Keratinocyte (primary cell): ENCODE measurements at regions not wholly inside any gene's neighbourhood (a gene's known extent, or its start where the extent isn't known, plus 50 kb on each side); places are given as distances from the start of the nearest gene placed in this dataset.

Experiments used
- DNase-seq: peaks from one replicate; pipeline ENCODE4 v3.0.0-alpha.2; 2011; ENCODE audit warnings: low read depth, missing footprints, low spot score
- FAIRE-seq: peaks from 2 replicates; lab custom pipeline; 2011; peaks lifted over from hg19 to GRCh38; lab: Jason Lieb, UNC
- H2AFZ ChIP-seq: 2 replicates; pipeline ENCODE4 v1.6.0; 2012; ENCODE audit warnings: low read length, control low read depth, inconsistent platforms; ENCODE audit not compliant: control insufficient read depth
- H3K27ac ChIP-seq: 2 replicates; pipeline ENCODE4 v1.5.1; 2011; ENCODE audit warnings: low read length; ENCODE audit not compliant: control insufficient read depth, insufficient read depth
- H3K27me3 ChIP-seq: 3 replicates; pipeline ENCODE4 v1.6.0; 2011; ENCODE audit warnings: low read length; ENCODE audit not compliant: control insufficient read depth, insufficient read depth; ENCODE audit errors: extremely low read depth
- H3K36me3 ChIP-seq, 2 experiments: 2 replicates in 1 of 2; 3 replicates in 1 of 2; pipeline ENCODE4 v1.5.1; 2011; ENCODE audit warnings: low read length in 2 of 2, mild to moderate bottlenecking in 1 of 2; ENCODE audit not compliant: control insufficient read depth in 2 of 2, insufficient read depth in 2 of 2; ENCODE audit errors: extremely low read depth in 1 of 2
- H3K4me1 ChIP-seq: 3 replicates; pipeline ENCODE4 v1.5.1; 2011; ENCODE audit warnings: low read length; ENCODE audit not compliant: control insufficient read depth, insufficient read depth; ENCODE audit errors: extremely low read depth
- H3K4me2 ChIP-seq: 3 replicates; pipeline ENCODE4 v1.6.0; 2011; ENCODE audit warnings: low read depth, low read length; ENCODE audit not compliant: control insufficient read depth, insufficient read depth; ENCODE audit errors: extremely low read depth
- H3K4me3 ChIP-seq, 3 experiments: fragments of 200-600 bp in 1 of 3; sonication (generic) in 1 of 3; 2 replicates in 2 of 3; 3 replicates in 1 of 3; pipeline ENCODE4 v1.5.1; 2011 to 2016; ENCODE audit warnings: low read length in 3 of 3, mild to moderate bottlenecking in 3 of 3, control low read depth in 2 of 3, inconsistent platforms in 1 of 3, low read depth in 1 of 3, mixed read lengths in 1 of 3, mixed run types in 1 of 3, moderate library complexity in 1 of 3; ENCODE audit not compliant: control insufficient read depth in 2 of 3, insufficient read depth in 2 of 3; ENCODE audit errors: extremely low read depth in 1 of 3
- H3K79me2 ChIP-seq: 2 replicates; pipeline ENCODE4 v1.6.0; 2012; ENCODE audit warnings: low read length; ENCODE audit not compliant: control insufficient read depth, insufficient read depth
- H3K9ac ChIP-seq: 3 replicates; pipeline ENCODE4 v1.6.0; 2011; ENCODE audit warnings: low read length; ENCODE audit not compliant: control insufficient read depth, insufficient read depth; ENCODE audit errors: extremely low read depth
- H3K9me1 ChIP-seq: 3 replicates; pipeline ENCODE4 v1.6.0; 2011; ENCODE audit warnings: low read length; ENCODE audit not compliant: control insufficient read depth, insufficient read depth; ENCODE audit errors: extremely low read depth
- H3K9me3 ChIP-seq: 2 replicates; pipeline ENCODE4 v1.5.1; 2012; ENCODE audit warnings: low read depth, low read length; ENCODE audit not compliant: control insufficient read depth
- H4K20me1 ChIP-seq: 3 replicates; pipeline ENCODE4 v1.6.0; 2011; ENCODE audit warnings: low read length; ENCODE audit not compliant: control insufficient read depth, insufficient read depth; ENCODE audit errors: extremely low read depth
- CTCF ChIP-seq, 3 experiments: IDR thresholded peaks in 1 of 3; conservative IDR thresholded peaks in 1 of 3; optimal IDR thresholded peaks in 1 of 3; 2 replicates in 2 of 3; 3 replicates in 1 of 3; pipeline versions ENCODE3 to v1.5.1; 2011; ENCODE audit warnings: low read length in 3 of 3, mild to moderate bottlenecking in 3 of 3, moderate library complexity in 2 of 3, control low read depth in 1 of 3, inconsistent platforms in 1 of 3; ENCODE audit not compliant: insufficient read depth in 2 of 3; ENCODE audit errors: extremely low read depth in 1 of 3
- EZH2 ChIP-seq: IDR thresholded peaks from one replicate; pipeline ENCODE4 v1.6.1; 2012; ENCODE audit warnings: inconsistent platforms, mild to moderate bottlenecking, low read length, moderate library complexity
- dilution Hi-C: fragments of 300-500 bp; cut with MboI; formaldehyde crosslinking; loops from one replicate; pipeline ENCODE4 v1.7.0; 2020; ENCODE audit warnings: low sequenced_read_pairs; ENCODE audit not compliant: extremely low pct_ligation_motif_present

GRCh38 chr17:77324227-77324626 lies 183.5 kb downstream of the SEC14L1 start:
- Histone ChIP-seq H3K27me3 (no peaks in the 10 kb centered on the region), H3K79me2 (peaks cover 85% of the 10 kb centered on the region), H3K27ac (peak overlapping the region; percentile 95), H3K4me3 (peak overlapping the region in 2 of 3 experiments; percentile 18 to 26), H3K36me3 (peaks cover 17 to 27% of the 10 kb centered on the region in 2 experiments), H4K20me1 (peaks cover 47% of the 10 kb centered on the region), H3K9ac (peak overlapping the region; percentile 95), H2AFZ (no peak overlapping the region), H3K4me2 (peak overlapping the region; percentile 99), H3K9me1 (peaks cover 14% of the 10 kb centered on the region), H3K9me3 (no peaks in the 10 kb centered on the region), H3K4me1 (peaks cover 69% of the 10 kb centered on the region)
- no peak for TF ChIP-seq EZH2
- TF ChIP-seq CTCF (optimal IDR thresholded peaks at IDR 0.05 in 1 of 3, IDR thresholded peaks at IDR 0.05 in 1 of 3, conservative IDR thresholded peaks at IDR 0.05 in 1 of 3; ENCODE audit: extremely low read depth in 1 of 3, insufficient read depth in 2 of 3, low read length in 3 of 3) = no peak
- FAIRE-seq (no peak), DNase-seq (no peak)
- dilution Hi-C loops = no loop called here

- Histone ChIP-seq H3K27ac (peak overlapping the region; percentile 95), H3K9me3 (no peaks in the 10 kb centered on the region), H3K36me3 (peaks cover 17 to 24% of the 10 kb centered on the region in 2 experiments), H4K20me1 (peaks cover 55% of the 10 kb centered on the region), H3K27me3 (no peaks in the 10 kb centered on the region), H3K4me1 (peaks cover 57% of the 10 kb centered on the region), H3K4me2 (no peak overlapping the region), H3K4me3 (no peak overlapping the region), H3K9me1 (peaks cover 14% of the 10 kb centered on the region), H2AFZ (no peak overlapping the region), H3K9ac (peak overlapping the region; percentile 66), H3K79me2 (peaks cover 90% of the 10 kb centered on the region)
- DNase-seq (no peak), FAIRE-seq (no peak)
- TF ChIP-seq EZH2 = no peak
- no peak for TF ChIP-seq CTCF (optimal IDR thresholded peaks at IDR 0.05 in 1 of 3, IDR thresholded peaks at IDR 0.05 in 1 of 3, conservative IDR thresholded peaks at IDR 0.05 in 1 of 3; ENCODE audit: extremely low read depth in 1 of 3, insufficient read depth in 2 of 3, low read length in 3 of 3)
- dilution Hi-C loops = no loop called here
Observed at GRCh38 chr17:77325577-77326075, 184.9 kb downstream of the SEC14L1 start.
